HT-29 (cell line): ENCODE measurements at regions not wholly inside any gene's neighbourhood (a gene's known extent, or its start where the extent isn't known, plus 50 kb on each side); places are given as distances from the start of the nearest gene placed in this dataset.
A peak's percentile ranks its signal among the peaks of the same experiment; 100 is the strongest.

Experiments used
- DNase-seq: peaks from one replicate; pipeline ENCODE4 v3.0.0-alpha.2; 2015; ENCODE audit warnings: low spot score

GRCh38 chr5:35365758-35366157 lies 135.5 kb upstream of the PRLR start:
- DNase-seq, result no peak

GRCh38 chr5:35364350-35364749 lies 134.1 kb upstream of the PRLR start:
- no peak for DNase-seq

- DNase-seq, result no peak
Measured at GRCh38 chr5:35363387-35363965, 133.2 kb upstream of the PRLR start.

- DNase-seq, result no peak
Measured at GRCh38 chr5:35362772-35363171, 132.5 kb upstream of the PRLR start.

- DNase-seq, result no peak
Measured at GRCh38 chr5:35360671-35361070, 130.4 kb upstream of the PRLR start.

- DNase-seq, result no peak
Measured at GRCh38 chr5:35359859-35360258, 129.6 kb upstream of the PRLR start.

GRCh38 chr5:35357973-35358372 lies 127.7 kb upstream of the PRLR start:
- DNase-seq, result no peak

- DNase-seq, result no peak
Measured at GRCh38 chr5:35356725-35357124, 126.4 kb upstream of the PRLR start.

GRCh38 chr5:35354751-35355150 lies 124.5 kb upstream of the PRLR start:
- DNase-seq, result no peak

- peak; percentile 50 for DNase-seq
Measured at GRCh38 chr5:35345222-35345621, 114.9 kb upstream of the PRLR start.

- DNase-seq, result no peak
Measured at GRCh38 chr5:35342664-35343063, 112.4 kb upstream of the PRLR start.

- no peak for DNase-seq
Measured at GRCh38 chr5:35341189-35341588, 110.9 kb upstream of the PRLR start.

GRCh38 chr5:35339616-35340100 lies 109.4 kb upstream of the PRLR start:
- no peak for DNase-seq

GRCh38 chr5:35339006-35339405 lies 108.7 kb upstream of the PRLR start:
- no peak for DNase-seq

- DNase-seq, result no peak
Measured at GRCh38 chr5:35338157-35338453, 107.8 kb upstream of the PRLR start.

- DNase-seq, result no peak
Measured at GRCh38 chr5:35337340-35338156, 107.3 kb upstream of the PRLR start.

GRCh38 chr5:35336230-35336629 lies 105.9 kb upstream of the PRLR start:
- DNase-seq, result no peak

- no peak for DNase-seq
Measured at GRCh38 chr5:35335752-35336151, 105.5 kb upstream of the PRLR start.

- DNase-seq, result no peak
Measured at GRCh38 chr5:35333366-35333765, 103.1 kb upstream of the PRLR start.

GRCh38 chr5:35331956-35332950 lies 102.0 kb upstream of the PRLR start:
- no peak for DNase-seq

- no peak for DNase-seq
Measured at GRCh38 chr5:35325836-35326235, 95.5 kb upstream of the PRLR start.

- no peak for DNase-seq
Measured at GRCh38 chr5:35324679-35325078, 94.4 kb upstream of the PRLR start.
